AG04450 (cell line): ENCODE measurements at regions not wholly inside any gene's neighbourhood (a gene's known extent, or its start where the extent isn't known, plus 50 kb on each side); places are given as distances from the start of the nearest gene placed in this dataset.

ENCODE experiments used
- CTCF ChIA-PET: fragments of 300-600, 350-600 bp; formaldehyde crosslinking; extraction: SDS; loops from one replicate; lab custom pipeline; 2022; ENCODE audit warnings: antibody characterized with exemption, inconsistent platforms; lab: Charles Lee
- POLR2A ChIA-PET: fragments of 350-600 bp; formaldehyde crosslinking; extraction: SDS; loops from one replicate; lab custom pipeline; 2021; ENCODE audit warnings: antibody characterized with exemption, inconsistent platforms; lab: Yijun Ruan, JAX
- DNase-seq: peaks from one replicate; pipeline ENCODE4 v3.0.0-alpha.2; 2011; ENCODE audit warnings: low read depth, low spot score
- H3K27ac ChIP-seq: one replicate; pipeline ENCODE4 v1.5.1; 2012; ENCODE audit warnings: low read depth, low read length, control low read depth
- H3K27me3 ChIP-seq: one replicate; pipeline ENCODE4 v1.6.0; 2012; ENCODE audit warnings: low read length; ENCODE audit not compliant: control insufficient read depth, insufficient read depth
- H3K4me3 ChIP-seq: 2 replicates; pipeline ENCODE4 v1.5.1; 2011; ENCODE audit warnings: mild to moderate bottlenecking, low read depth, low read length, control low read depth
- H3K9me3 ChIP-seq: 2 replicates; pipeline ENCODE4 v1.5.1; 2012; ENCODE audit warnings: low read length; ENCODE audit not compliant: control insufficient read depth, insufficient read depth
- CTCF ChIP-seq: IDR thresholded peaks from 2 replicates; pipeline ENCODE4 v1.5.1; 2011; ENCODE audit warnings: low read depth, low read length, control low read depth, inconsistent platforms

DNA sequence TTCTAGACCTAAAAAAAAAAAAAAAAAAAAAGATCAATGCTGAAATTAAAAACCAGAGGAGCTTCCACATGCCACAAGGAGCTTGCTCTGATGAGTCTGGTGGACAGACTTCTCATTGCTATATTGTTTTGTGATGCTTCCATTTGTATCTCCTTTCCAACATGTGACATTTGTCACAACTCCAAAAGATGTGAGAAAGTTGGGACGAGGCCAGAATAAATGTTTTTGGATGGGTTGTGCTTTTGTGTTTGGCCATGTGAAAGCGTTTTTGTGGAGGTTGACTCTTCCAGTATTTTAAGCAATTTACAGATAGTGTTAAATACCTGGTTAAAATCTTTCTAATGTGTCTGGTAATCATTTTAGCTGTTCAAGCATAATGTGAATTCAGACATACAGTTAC is 280.1 kb downstream of the SKAP2 start:
- no peak for TF ChIP-seq CTCF
- DNase-seq: no peak
- no peaks in the 10 kb centered on the region for H3K9me3 ChIP-seq
- peaks cover 3% of the 10 kb centered on the region for H3K27me3 ChIP-seq
- no peak overlapping the region for H3K27ac ChIP-seq
- CTCF ChIA-PET: interaction anchor here (0.6 kb wide), 1 partner anchor 639 kb away, joined by 8 read pairs; no protein-coding TSS in a partner anchor
- POLR2A ChIA-PET: interaction anchor here (0.6 kb wide), 1 partner anchor 604 kb away, joined by 11 read pairs; no protein-coding TSS in a partner anchor
- H3K4me3 ChIP-seq: no peak overlapping the region

DNA sequence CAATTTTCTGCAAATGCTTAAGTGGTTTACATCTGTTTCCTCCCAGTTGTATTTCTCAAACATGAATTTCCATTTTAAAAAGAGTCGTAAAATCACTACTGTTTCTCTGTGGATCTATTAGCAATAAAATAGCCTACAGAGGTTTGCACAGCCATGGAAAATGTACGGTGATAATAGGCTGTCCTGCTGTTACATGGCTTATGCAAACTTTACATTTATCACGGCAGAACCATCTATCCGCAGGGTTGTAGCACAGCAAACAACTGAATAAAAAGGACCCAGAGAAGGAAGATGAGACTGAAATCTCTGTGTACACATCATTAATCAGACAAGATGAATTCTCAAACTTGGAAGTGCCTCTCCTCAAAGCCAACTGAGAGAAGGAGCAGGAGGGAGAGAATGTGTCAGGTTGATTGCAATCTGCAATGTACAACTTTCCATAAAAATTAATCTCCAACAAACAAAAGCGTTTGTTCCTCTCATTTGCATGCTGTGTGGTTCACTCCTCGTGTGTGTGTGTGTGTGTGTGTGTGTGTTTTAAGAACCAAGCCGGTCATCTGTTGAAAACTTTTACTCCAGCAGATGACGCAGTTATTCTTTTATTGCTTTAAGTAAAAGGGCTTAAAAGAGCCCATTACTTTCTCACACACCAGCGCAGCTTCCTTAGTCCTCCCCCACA is 279.3 kb downstream of the SKAP2 start:
- no peak for DNase-seq
- no peak for TF ChIP-seq CTCF
- CTCF ChIA-PET: no interaction called here

GRCh38 chr7:26587536-26587935 is 276.9 kb downstream of the SKAP2 start:
- H3K4me3 ChIP-seq: no peak overlapping the region
- no peaks in the 10 kb centered on the region for H3K9me3 ChIP-seq
- H3K27ac ChIP-seq: no peak overlapping the region
- H3K27me3 ChIP-seq: peaks cover 3% of the 10 kb centered on the region
- CTCF ChIA-PET: no interaction called here
- POLR2A ChIA-PET: no interaction called here
- no peak for DNase-seq
- TF ChIP-seq CTCF: no peak

More for the DNA sequence above, 279.3 kb downstream of the SKAP2 start:
- H3K9me3 ChIP-seq: no peaks in the 10 kb centered on the region
- no peak overlapping the region for H3K4me3 ChIP-seq
- POLR2A ChIA-PET: no interaction called here
- H3K27ac ChIP-seq: no peak overlapping the region
- H3K27me3 ChIP-seq: peaks cover 3% of the 10 kb centered on the region

- Histone ChIP-seq H3K27me3 (peaks cover 3% of the 10 kb centered on the region), H3K27ac (no peak overlapping the region), H3K9me3 (no peaks in the 10 kb centered on the region), H3K4me3 (no peak overlapping the region)
- POLR2A ChIA-PET: no interaction called here
- CTCF ChIA-PET: no interaction called here
- DNase-seq: no peak
- TF ChIP-seq CTCF: no peak
These were observed 275.9 kb downstream of the SKAP2 start for GRCh38 chr7:26588511-26588910.

GRCh38 chr7:26590709-26591108 is 273.7 kb downstream of the SKAP2 start:
- Histone ChIP-seq H3K27ac (no peak overlapping the region), H3K9me3 (no peaks in the 10 kb centered on the region), H3K27me3 (peaks cover 7% of the 10 kb centered on the region), H3K4me3 (no peak overlapping the region)
- ChIA-PET POLR2A (no interaction called here), CTCF (no interaction called here)
- no peak for DNase-seq
- TF ChIP-seq CTCF: no peak
